ENCODE measurements at regions not wholly inside any gene's neighbourhood (a gene's known extent, or its start where the extent isn't known, plus 50 kb on each side); places are given as distances from the start of the nearest gene placed in this dataset.

DNA sequence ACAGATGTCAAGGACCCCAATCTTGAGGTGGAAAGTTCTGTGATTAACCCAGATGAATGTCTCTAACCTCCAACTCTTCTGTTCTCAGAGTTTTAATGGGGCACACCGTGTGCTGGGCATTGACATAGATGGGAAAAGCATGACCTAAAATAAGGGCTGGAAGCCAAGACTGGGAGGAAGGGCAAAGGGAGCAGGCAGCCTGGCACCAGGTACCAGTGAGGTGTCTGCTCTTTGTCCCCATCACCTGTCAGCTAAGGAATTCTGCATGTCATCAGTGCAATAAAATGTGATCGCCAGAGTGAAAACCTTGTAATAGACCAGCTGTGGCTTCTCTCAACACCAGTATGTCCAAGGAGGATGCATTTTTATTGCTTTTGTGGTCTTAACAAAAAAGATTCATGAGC lies 143.5 kb upstream of the TPM1 start:
- 89 to 100% methylated on average over 1 to 2 of the region's 2 CpGs for WGBS, 2 experiments (ENCODE audit: insufficient coverage in 1 of 2, insufficient read length in 1 of 2)
- Histone ChIP-seq H3K4me1 (ENCODE audit: control insufficient read depth, insufficient read depth, low read length) (peaks cover 31% of the 10 kb centered on the region), H3K36me3 (ENCODE audit: control insufficient read depth, insufficient read depth, low read length) (no peaks in the 10 kb centered on the region), H3K27ac (ENCODE audit: low read depth, low read length) (no peak overlapping the region), H3K27me3 (ENCODE audit: control insufficient read depth, insufficient read depth, low read length, poor library complexity, severe bottlenecking) (no peaks in the 10 kb centered on the region), H3K9ac (ENCODE audit: extremely low read depth, low read length, poor library complexity, severe bottlenecking) (no peak overlapping the region), H3K9me3 (ENCODE audit: control insufficient read depth, low read length) (no peaks in the 10 kb centered on the region), H3K4me3 (ENCODE audit: low read length) (no peak overlapping the region)
- Mint-ChIP-seq H3K9me3 (no peaks in the 10 kb centered on the region), H3K27ac (no peak overlapping the region), H3K4me3 (no peak overlapping the region), H3K4me1 (peaks cover 59% of the 10 kb centered on the region), H3K36me3 (ENCODE audit: low read depth) (no peaks in the 10 kb centered on the region), H3K27me3 (ENCODE audit: insufficient read depth) (peaks cover 2% of the 10 kb centered on the region)
- TF ChIP-seq, protein P1, sequence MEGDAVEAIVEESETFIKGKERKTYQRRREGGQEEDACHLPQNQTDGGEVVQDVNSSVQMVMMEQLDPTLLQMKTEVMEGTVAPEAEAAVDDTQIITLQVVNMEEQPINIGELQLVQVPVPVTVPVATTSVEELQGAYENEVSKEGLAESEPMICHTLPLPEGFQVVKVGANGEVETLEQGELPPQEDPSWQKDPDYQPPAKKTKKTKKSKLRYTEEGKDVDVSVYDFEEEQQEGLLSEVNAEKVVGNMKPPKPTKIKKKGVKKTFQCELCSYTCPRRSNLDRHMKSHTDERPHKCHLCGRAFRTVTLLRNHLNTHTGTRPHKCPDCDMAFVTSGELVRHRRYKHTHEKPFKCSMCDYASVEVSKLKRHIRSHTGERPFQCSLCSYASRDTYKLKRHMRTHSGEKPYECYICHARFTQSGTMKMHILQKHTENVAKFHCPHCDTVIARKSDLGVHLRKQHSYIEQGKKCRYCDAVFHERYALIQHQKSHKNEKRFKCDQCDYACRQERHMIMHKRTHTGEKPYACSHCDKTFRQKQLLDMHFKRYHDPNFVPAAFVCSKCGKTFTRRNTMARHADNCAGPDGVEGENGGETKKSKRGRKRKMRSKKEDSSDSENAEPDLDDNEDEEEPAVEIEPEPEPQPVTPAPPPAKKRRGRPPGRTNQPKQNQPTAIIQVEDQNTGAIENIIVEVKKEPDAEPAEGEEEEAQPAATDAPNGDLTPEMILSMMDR (conservative IDR thresholded peaks at IDR 0.05), result no peak
- no peak for DNase-seq

DNA sequence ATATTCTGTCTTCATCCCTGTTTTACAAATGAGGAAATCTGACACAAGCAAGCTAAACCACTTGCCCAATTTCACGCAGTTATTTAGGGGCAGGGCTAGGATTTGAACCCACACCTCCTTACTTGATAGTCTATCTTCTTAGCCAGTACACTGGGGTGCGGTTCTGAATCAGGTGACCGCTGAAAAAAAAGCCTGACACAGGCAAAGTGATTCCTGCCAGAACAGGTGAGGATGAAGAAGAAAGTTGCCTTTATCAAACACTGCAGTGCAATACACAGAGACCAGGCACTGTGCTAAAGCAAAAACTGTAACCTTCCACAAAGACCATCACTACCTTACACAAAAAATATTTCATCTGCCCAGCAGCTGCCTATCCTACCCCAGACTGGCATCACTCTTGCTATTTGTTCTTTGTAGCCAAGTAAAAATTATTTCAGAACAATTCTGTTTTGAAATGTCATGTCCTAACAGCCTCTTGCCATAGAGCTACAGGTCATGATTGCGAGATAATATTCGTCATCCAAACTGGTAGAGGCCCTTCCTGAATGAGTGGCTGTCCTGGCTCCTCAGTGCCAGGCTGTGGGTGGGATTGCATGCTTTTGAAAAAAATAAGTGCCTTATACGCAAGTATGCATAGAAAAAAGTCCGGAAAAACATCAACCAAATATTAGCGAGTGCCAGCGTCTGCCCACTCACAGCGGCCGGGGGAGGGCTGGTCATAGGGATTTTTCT lies 142.3 kb upstream of the TPM1 start:
- Histone ChIP-seq H3K9me3 (ENCODE audit: control insufficient read depth, low read length) (no peaks in the 10 kb centered on the region), H3K36me3 (ENCODE audit: control insufficient read depth, insufficient read depth, low read length) (no peaks in the 10 kb centered on the region), H3K4me3 (ENCODE audit: low read length) (no peak overlapping the region), H3K9ac (ENCODE audit: extremely low read depth, low read length, poor library complexity, severe bottlenecking) (no peak overlapping the region), H3K27ac (ENCODE audit: low read depth, low read length) (no peak overlapping the region), H3K27me3 (ENCODE audit: control insufficient read depth, insufficient read depth, low read length, poor library complexity, severe bottlenecking) (no peaks in the 10 kb centered on the region), H3K4me1 (ENCODE audit: control insufficient read depth, insufficient read depth, low read length) (peaks cover 30% of the 10 kb centered on the region)
- Mint-ChIP-seq H3K27me3 (ENCODE audit: insufficient read depth) (peaks cover 2% of the 10 kb centered on the region), H3K36me3 (ENCODE audit: low read depth) (no peaks in the 10 kb centered on the region), H3K4me1 (peaks cover 54% of the 10 kb centered on the region), H3K9me3 (no peaks in the 10 kb centered on the region), H3K4me3 (no peak overlapping the region), H3K27ac (no peak overlapping the region)
- DNase-seq, result no peak
- TF ChIP-seq, protein P1 (conservative IDR thresholded peaks at IDR 0.05), result no peak
- WGBS, 2 experiments (ENCODE audit: insufficient coverage in 1 of 2, insufficient read length in 1 of 2), result 93 to 99% methylated on average over 10 to 11 of the region's 11 CpGs

DNA sequence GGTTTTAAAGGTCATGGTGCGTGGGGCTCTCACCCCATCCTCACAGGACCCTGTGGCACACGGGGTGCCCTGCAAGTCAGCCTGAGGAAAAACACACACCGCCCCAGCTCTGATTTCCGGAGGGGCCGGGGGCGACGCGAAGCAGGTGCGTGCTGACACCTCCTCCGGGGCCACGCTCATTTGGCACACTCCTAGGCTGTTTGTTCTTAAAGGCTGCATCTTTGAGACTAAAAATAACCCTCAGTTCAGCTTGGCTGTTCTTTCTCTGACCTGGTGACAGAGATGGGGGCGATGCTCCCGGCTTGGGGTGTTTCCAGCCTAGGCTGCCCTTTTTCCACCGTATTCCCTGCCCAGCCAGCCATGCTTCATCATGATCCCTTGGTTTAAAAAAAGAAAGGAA lies 141.5 kb upstream of the TPM1 start:
- H3K36me3 ChIP-seq (ENCODE audit: control insufficient read depth, insufficient read depth, low read length), result no peaks in the 10 kb centered on the region
- H3K9ac ChIP-seq (ENCODE audit: extremely low read depth, low read length, poor library complexity, severe bottlenecking), result no peak overlapping the region
- H3K27ac ChIP-seq (ENCODE audit: low read depth, low read length), result no peak overlapping the region
- TF ChIP-seq, protein P1 (conservative IDR thresholded peaks at IDR 0.05), result no peak
- peaks cover 2% of the 10 kb centered on the region for H3K27me3 Mint-ChIP-seq (ENCODE audit: insufficient read depth)
- H3K36me3 Mint-ChIP-seq (ENCODE audit: low read depth), result no peaks in the 10 kb centered on the region
- H3K27ac Mint-ChIP-seq, result no peak overlapping the region
- no peak overlapping the region for H3K4me3 Mint-ChIP-seq
- no peak for DNase-seq
- H3K9me3 Mint-ChIP-seq, result no peaks in the 10 kb centered on the region
- H3K27me3 ChIP-seq (ENCODE audit: control insufficient read depth, insufficient read depth, low read length, poor library complexity, severe bottlenecking), result no peaks in the 10 kb centered on the region
- WGBS, 2 experiments (ENCODE audit: insufficient coverage in 1 of 2, insufficient read length in 1 of 2), result 94 to 98% methylated on average over 4 to 14 of the region's 14 CpGs
- peaks cover 22% of the 10 kb centered on the region for H3K4me1 ChIP-seq (ENCODE audit: control insufficient read depth, insufficient read depth, low read length)
- H3K4me1 Mint-ChIP-seq, result peaks cover 45% of the 10 kb centered on the region
- H3K4me3 ChIP-seq (ENCODE audit: low read length), result no peak overlapping the region
- no peaks in the 10 kb centered on the region for H3K9me3 ChIP-seq (ENCODE audit: control insufficient read depth, low read length)

All from endodermal cell (in vitro differentiated cells).